PC-3 (cell line): ENCODE measurements at regions not wholly inside any gene's neighbourhood (a gene's known extent, or its start where the extent isn't known, plus 50 kb on each side); places are given as distances from the start of the nearest gene placed in this dataset.
"Not testable (repeated sequence)": the region's sequence is repeated elsewhere in the genome, so short reads cannot be mapped to it uniquely, and the experiment has no call there.

Source experiments
- ATAC-seq: fragments of 200-7000 bp; cut with Tn5 transposase; 2 replicates; pipeline ENCODE4 v1.9.1; 2020; ENCODE audit warnings: mild to moderate bottlenecking, moderate library complexity
- BruUV-seq: library from RNA; stranded (reverse); fragments of 400-500 nt; replicated peaks from 2 replicates; lab custom pipeline; 2021; lab: Mats Ljungman, UMichigan
- CTCF ChIA-PET: fragments of 300-600 bp; sonication (Branson Sonifier 250); formaldehyde crosslinking; loops from one replicate; lab custom pipeline; 2022; ENCODE audit warnings: antibody characterized with exemption; lab: Charles Lee
- POLR2A ChIA-PET: fragments of 300-600 bp; sonication (Branson Sonifier 250); formaldehyde crosslinking; loops from one replicate; lab custom pipeline; 2022; ENCODE audit warnings: antibody characterized with exemption; ENCODE audit not compliant: unreplicated experiment; lab: Charles Lee
- DNase-seq: peaks from one replicate; pipeline ENCODE4 v3.0.0-alpha.2; 2015
- H2AFZ ChIP-seq: fragments of 300-600 bp; sonication (generic); 2 replicates; pipeline ENCODE4 v1.6.0; 2016; ENCODE audit warnings: antibody characterized with exemption, low read length
- H3F3A ChIP-seq: fragments of 300-600 bp; sonication (generic); one replicate; pipeline ENCODE4 v1.6.0; 2017; ENCODE audit warnings: antibody characterized with exemption, low read length, control low read depth, mild to moderate bottlenecking; ENCODE audit not compliant: unreplicated experiment
- H3K27ac ChIP-seq: fragments of 300-600 bp; sonication (generic); 2 replicates; pipeline ENCODE4 v1.5.1; 2016; ENCODE audit warnings: mild to moderate bottlenecking, low read length
- H3K27me3 ChIP-seq: fragments of 300-600 bp; sonication (generic); 2 replicates; pipeline ENCODE4 v1.6.1; 2016; ENCODE audit warnings: low read length, mixed read lengths
- H3K36me3 ChIP-seq: fragments of 300-600 bp; sonication (generic); 2 replicates; pipeline ENCODE4 v1.6.1; 2016; ENCODE audit warnings: low read depth, mixed run types, low read length, mixed read lengths
- H3K4me1 ChIP-seq: fragments of 300-600 bp; sonication (generic); 2 replicates; pipeline ENCODE4 v1.5.1; 2016; ENCODE audit warnings: low read length; ENCODE audit not compliant: insufficient read depth
- H3K4me2 ChIP-seq: fragments of 300-600 bp; sonication (generic); 2 replicates; pipeline ENCODE4 v1.6.0; 2016; ENCODE audit warnings: low read length
- H3K4me3 ChIP-seq: fragments of 300-600 bp; sonication (generic); 2 replicates; pipeline ENCODE4 v1.5.1; 2016; ENCODE audit warnings: mild to moderate bottlenecking, low read length, mixed read lengths
- H3K79me2 ChIP-seq: fragments of 300-600 bp; sonication (generic); 2 replicates; pipeline ENCODE4 v1.6.1; 2017; ENCODE audit warnings: low read length, mixed read lengths
- H3K9ac ChIP-seq: fragments of 300-600 bp; sonication (generic); 2 replicates; pipeline ENCODE4 v1.6.0; 2016; ENCODE audit warnings: mild to moderate bottlenecking, low read length
- H3K9me2 ChIP-seq: fragments of 300-600 bp; sonication (generic); replicated peaks from 2 replicates; pipeline ENCODE4 v1.6.1; 2016; ENCODE audit warnings: mixed run types, low read length, mixed read lengths
- H3K9me3 ChIP-seq: fragments of 300-600 bp; sonication (generic); 2 replicates; pipeline ENCODE4 v1.6.1; 2016; ENCODE audit warnings: low read length, mixed read lengths
- H4K20me1 ChIP-seq: fragments of 300-600 bp; sonication (generic); 2 replicates; pipeline ENCODE4 v1.6.1; 2016; ENCODE audit warnings: low read length, mixed read lengths
- EZH2 ChIP-seq: fragments of 300-600 bp; sonication (generic); IDR thresholded peaks from one replicate; pipeline ENCODE4 v1.6.1; 2017; ENCODE audit warnings: antibody characterized with exemption, mild to moderate bottlenecking, low read length; ENCODE audit not compliant: unreplicated experiment
- EZH2phosphoT487 ChIP-seq: fragments of 300-600 bp; sonication (generic); IDR thresholded peaks from 2 replicates; pipeline ENCODE4 v1.6.1; 2018; ENCODE audit warnings: mild to moderate bottlenecking, antibody characterized with exemption, low read length, borderline replicate concordance
- intact Hi-C: fragments of 100-400 bp; cut with micrococcal nuclease; formaldehyde crosslinking; loops from 2 replicates; pipeline ENCODE4 v1.9.0; 2023
- TF ChIP-seq, protein P1 (sequence below): fragments of 300-600 bp; sonication (generic); conservative IDR thresholded peaks from 2 replicates; pipeline ENCODE4 v1.5.1; 2017; ENCODE audit warnings: antibody characterized with exemption, low read depth, mild to moderate bottlenecking, low read length

DNA sequence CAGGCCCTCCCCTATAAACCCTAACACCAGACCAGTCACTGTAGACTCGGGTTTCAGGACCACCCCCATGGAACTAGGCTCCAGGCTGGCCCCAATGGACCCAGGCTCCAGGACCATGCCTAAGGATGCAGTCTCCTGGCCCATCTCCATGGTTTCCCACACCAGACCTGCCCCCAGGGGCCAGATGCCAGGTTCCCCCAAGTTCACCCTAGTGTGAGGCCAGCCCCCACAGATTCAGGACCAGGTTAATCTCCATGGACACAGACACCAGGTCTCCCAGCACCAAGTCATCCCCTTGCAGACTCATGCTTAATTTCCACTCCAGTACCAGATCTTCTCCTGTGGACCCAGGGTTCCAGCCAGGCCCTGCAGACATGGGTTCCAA is 103.8 kb upstream of the LANCL2 start:
- H3K9ac ChIP-seq, result no peak overlapping the region
- H3K9me2 ChIP-seq, result no peaks in the 10 kb centered on the region
- H3K4me3 ChIP-seq, result no peak overlapping the region
- intact Hi-C loops, result no loop called here
- no peak overlapping the region for H3K4me2 ChIP-seq
- H4K20me1 ChIP-seq, result no peaks in the 10 kb centered on the region
- BruUV-seq, result no TSS peak
- no peak overlapping the region for H2AFZ ChIP-seq
- no peaks in the 10 kb centered on the region for H3K4me1 ChIP-seq
- POLR2A ChIA-PET, result no interaction called here
- no peaks in the 10 kb centered on the region for H3F3A ChIP-seq
- H3K9me3 ChIP-seq, result no peaks in the 10 kb centered on the region
- no peaks in the 10 kb centered on the region for H3K36me3 ChIP-seq
- H3K79me2 ChIP-seq, result no peaks in the 10 kb centered on the region
- no peak overlapping the region for H3K27ac ChIP-seq
- H3K27me3 ChIP-seq, result no peaks in the 10 kb centered on the region
- TF ChIP-seq, protein P1, sequence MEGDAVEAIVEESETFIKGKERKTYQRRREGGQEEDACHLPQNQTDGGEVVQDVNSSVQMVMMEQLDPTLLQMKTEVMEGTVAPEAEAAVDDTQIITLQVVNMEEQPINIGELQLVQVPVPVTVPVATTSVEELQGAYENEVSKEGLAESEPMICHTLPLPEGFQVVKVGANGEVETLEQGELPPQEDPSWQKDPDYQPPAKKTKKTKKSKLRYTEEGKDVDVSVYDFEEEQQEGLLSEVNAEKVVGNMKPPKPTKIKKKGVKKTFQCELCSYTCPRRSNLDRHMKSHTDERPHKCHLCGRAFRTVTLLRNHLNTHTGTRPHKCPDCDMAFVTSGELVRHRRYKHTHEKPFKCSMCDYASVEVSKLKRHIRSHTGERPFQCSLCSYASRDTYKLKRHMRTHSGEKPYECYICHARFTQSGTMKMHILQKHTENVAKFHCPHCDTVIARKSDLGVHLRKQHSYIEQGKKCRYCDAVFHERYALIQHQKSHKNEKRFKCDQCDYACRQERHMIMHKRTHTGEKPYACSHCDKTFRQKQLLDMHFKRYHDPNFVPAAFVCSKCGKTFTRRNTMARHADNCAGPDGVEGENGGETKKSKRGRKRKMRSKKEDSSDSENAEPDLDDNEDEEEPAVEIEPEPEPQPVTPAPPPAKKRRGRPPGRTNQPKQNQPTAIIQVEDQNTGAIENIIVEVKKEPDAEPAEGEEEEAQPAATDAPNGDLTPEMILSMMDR, result no peak
- no peak for TF ChIP-seq EZH2
- no peak for TF ChIP-seq EZH2phosphoT487
- DNase-seq (no peak), ATAC-seq (no peak)
- CTCF ChIA-PET, result no interaction called here

DNA sequence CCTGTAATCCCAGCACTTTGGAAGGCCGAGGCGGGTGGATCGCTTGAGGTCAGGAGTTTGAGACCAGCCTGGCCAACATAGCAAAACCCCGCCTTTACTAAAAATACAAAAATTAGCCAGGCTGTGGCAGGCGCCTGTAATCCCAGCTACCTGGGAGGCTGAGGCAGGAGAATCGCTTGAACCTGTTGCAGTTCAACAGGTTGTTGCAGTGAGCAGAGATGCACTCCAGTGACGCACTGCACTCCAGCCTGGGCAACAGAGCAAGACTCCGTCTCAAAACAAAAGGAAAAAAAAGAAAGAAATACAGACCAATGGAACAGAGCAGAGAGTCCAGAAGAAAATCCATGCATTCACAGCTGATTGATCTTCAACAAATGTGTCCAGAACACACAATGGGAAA is 99.8 kb upstream of the LANCL2 start:
- H3K79me2 ChIP-seq, ATAC-seq, H3K9me2 ChIP-seq, H3K36me3 ChIP-seq, H3F3A ChIP-seq, H3K4me2 ChIP-seq, intact Hi-C loops, H3K9me3 ChIP-seq, H3K4me3 ChIP-seq, H3K27me3 ChIP-seq, DNase-seq, H4K20me1 ChIP-seq, H2AFZ ChIP-seq, H3K4me1 ChIP-seq, H3K27ac ChIP-seq, BruUV-seq, H3K9ac ChIP-seq: not testable (repeated sequence)
- ChIA-PET POLR2A (interaction anchor here (0.6 kb wide), 1 partner anchor 89 kb away, joined by 3 read pairs; no protein-coding TSS in a partner anchor), CTCF (interaction anchor here (0.6 kb wide), 1 partner anchor 273 kb away, joined by 3 read pairs; no protein-coding TSS in a partner anchor)

DNA sequence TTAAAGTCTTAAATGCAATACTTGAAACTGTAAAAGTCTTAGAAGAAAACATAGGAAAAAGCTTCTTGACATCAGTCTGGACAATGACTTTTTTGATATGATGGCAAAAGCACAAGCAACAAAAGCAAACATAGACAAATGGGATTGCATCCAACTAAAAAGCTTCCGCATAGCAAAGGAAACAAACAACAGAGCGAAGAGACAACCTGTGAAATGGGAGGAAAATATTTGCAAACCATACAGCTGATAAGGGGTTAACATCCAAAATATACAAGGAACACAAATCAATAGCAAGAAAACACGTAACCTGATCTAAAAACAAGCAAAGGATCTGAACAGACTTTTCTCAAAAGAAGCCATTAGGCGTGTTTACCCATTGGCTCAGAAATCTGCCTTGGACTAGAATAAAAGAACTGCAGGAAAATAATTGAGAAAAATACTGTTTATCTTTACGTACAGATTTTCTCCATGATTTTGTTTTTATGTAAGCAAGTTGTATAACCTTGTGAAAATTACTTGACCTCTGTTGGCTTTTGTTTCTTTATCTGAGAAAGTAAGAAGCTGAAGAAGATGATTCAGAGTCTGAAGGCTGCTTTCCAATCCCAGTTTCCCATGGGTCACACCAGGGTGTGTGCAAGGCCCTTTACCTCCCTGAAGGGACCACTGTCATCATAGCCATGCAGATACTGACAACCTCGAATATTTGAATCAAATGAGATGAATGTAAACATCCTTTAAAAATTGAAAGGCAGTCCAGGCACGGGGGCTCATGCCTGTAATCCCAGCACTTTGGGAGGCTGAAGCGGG is 99.1 kb upstream of the LANCL2 start:
- Histone ChIP-seq H3K27ac (no peak overlapping the region), H3K9me2 (no peaks in the 10 kb centered on the region), H3K4me1 (no peaks in the 10 kb centered on the region), H3K27me3 (no peaks in the 10 kb centered on the region), H3F3A (no peaks in the 10 kb centered on the region), H3K4me3 (no peak overlapping the region), H4K20me1 (no peaks in the 10 kb centered on the region), H3K9ac (no peak overlapping the region), H3K36me3 (no peaks in the 10 kb centered on the region), H2AFZ (no peak overlapping the region), H3K9me3 (no peaks in the 10 kb centered on the region), H3K4me2 (no peak overlapping the region), H3K79me2 (no peaks in the 10 kb centered on the region)
- CTCF ChIA-PET, result no interaction called here
- DNase-seq (no peak), ATAC-seq (no peak)
- intact Hi-C loops, result no loop called here
- TF ChIP-seq, protein P1, result no peak
- no peak for TF ChIP-seq EZH2phosphoT487
- no peak for TF ChIP-seq EZH2
- POLR2A ChIA-PET, result interaction anchor here (0.5 kb wide), 1 partner anchor 525 kb away, joined by 3 read pairs; no protein-coding TSS in a partner anchor
- no TSS peak for BruUV-seq
